Kasumi-1 (cell line): ENCODE measurements at regions not wholly inside any gene's neighbourhood (a gene's known extent, or its start where the extent isn't known, plus 50 kb on each side); places are given as distances from the start of the nearest gene placed in this dataset.

ENCODE experiments used
- DNase-seq, 2 experiments: peaks; one replicate each; lab custom pipeline; 2025; lab: John Stamatoyannopoulos, UW

- DNase-seq = no peak
These were observed 360.3 kb upstream of the ARRDC4 start for GRCh38 chr15:97600190-97600589.

GRCh38 chr15:97604677-97605076, 355.8 kb upstream of the ARRDC4 start:
- no peak for DNase-seq

- no peak for DNase-seq
These were observed 345.4 kb upstream of the ARRDC4 start for GRCh38 chr15:97615114-97615513.

GRCh38 chr15:97623091-97623661, 337.3 kb upstream of the ARRDC4 start:
- no peak for DNase-seq

GRCh38 chr15:97627634-97628033, 332.9 kb upstream of the ARRDC4 start:
- no peak for DNase-seq

- no peak for DNase-seq
These were observed 314.7 kb upstream of the ARRDC4 start for GRCh38 chr15:97645758-97646157.

GRCh38 chr15:97648728-97649127, 311.8 kb upstream of the ARRDC4 start:
- no peak for DNase-seq

- DNase-seq = no peak
These were observed 308.5 kb upstream of the ARRDC4 start for GRCh38 chr15:97652041-97652440.

GRCh38 chr15:97652700-97653167, 307.8 kb upstream of the ARRDC4 start:
- no peak for DNase-seq

- DNase-seq = no peak
These were observed 306.6 kb upstream of the ARRDC4 start for GRCh38 chr15:97653896-97654295.

- no peak for DNase-seq
These were observed 305.9 kb upstream of the ARRDC4 start for GRCh38 chr15:97654481-97655076.

GRCh38 chr15:97661796-97662195, 298.7 kb upstream of the ARRDC4 start:
- no peak for DNase-seq

GRCh38 chr15:97672586-97672985, 287.9 kb upstream of the ARRDC4 start:
- no peak for DNase-seq

GRCh38 chr15:97678656-97679055, 281.8 kb upstream of the ARRDC4 start:
- DNase-seq = no peak

GRCh38 chr15:97679106-97679688, 281.3 kb upstream of the ARRDC4 start:
- DNase-seq = no peak

GRCh38 chr15:97680606-97681220, 279.8 kb upstream of the ARRDC4 start:
- peak; percentile 41 to 50 for DNase-seq

- no peak for DNase-seq
These were observed 276.7 kb upstream of the ARRDC4 start for GRCh38 chr15:97683831-97684230.

GRCh38 chr15:97684249-97684648, 276.3 kb upstream of the ARRDC4 start:
- DNase-seq = peak; percentile 98

GRCh38 chr15:97686324-97686723, 274.2 kb upstream of the ARRDC4 start:
- no peak for DNase-seq

- DNase-seq = no peak
These were observed 272.8 kb upstream of the ARRDC4 start for GRCh38 chr15:97687654-97688053.

GRCh38 chr15:97688177-97688576, 272.3 kb upstream of the ARRDC4 start:
- DNase-seq = no peak

- no peak for DNase-seq
These were observed 271.6 kb upstream of the ARRDC4 start for GRCh38 chr15:97688886-97689285.

GRCh38 chr15:97691078-97691477, 269.4 kb upstream of the ARRDC4 start:
- DNase-seq = no peak
